ENCODE measurements at regions not wholly inside any gene's neighbourhood (a gene's known extent, or its start where the extent isn't known, plus 50 kb on each side); places are given as distances from the start of the nearest gene placed in this dataset.

DNA sequence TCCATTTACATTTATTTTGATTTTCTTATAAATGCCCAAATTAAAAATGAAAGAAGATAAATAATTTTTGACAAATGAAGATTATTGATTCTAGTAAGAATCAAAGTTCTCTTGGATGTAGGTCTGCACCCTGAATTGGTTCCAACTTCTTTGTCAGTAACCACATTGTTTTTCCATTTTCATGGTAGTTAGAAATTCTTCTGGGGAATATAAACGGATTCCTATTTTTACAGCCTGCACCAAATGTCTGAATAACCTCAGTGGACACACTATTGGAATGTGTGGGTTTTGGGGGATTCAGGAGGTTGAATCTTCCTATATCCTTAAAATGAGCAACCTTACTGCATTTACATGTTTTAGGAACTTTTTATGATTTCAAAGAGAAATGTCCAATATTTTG is 1085.3 kb upstream of the MAP3K7 start:
- no peak for TF ChIP-seq POLR2A (IDR thresholded peaks at IDR 0.05)
- TF ChIP-seq, protein P1, sequence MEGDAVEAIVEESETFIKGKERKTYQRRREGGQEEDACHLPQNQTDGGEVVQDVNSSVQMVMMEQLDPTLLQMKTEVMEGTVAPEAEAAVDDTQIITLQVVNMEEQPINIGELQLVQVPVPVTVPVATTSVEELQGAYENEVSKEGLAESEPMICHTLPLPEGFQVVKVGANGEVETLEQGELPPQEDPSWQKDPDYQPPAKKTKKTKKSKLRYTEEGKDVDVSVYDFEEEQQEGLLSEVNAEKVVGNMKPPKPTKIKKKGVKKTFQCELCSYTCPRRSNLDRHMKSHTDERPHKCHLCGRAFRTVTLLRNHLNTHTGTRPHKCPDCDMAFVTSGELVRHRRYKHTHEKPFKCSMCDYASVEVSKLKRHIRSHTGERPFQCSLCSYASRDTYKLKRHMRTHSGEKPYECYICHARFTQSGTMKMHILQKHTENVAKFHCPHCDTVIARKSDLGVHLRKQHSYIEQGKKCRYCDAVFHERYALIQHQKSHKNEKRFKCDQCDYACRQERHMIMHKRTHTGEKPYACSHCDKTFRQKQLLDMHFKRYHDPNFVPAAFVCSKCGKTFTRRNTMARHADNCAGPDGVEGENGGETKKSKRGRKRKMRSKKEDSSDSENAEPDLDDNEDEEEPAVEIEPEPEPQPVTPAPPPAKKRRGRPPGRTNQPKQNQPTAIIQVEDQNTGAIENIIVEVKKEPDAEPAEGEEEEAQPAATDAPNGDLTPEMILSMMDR (IDR thresholded peaks at IDR 0.05): no peak
- 65 to 73% methylated on average over 1 of the region's 1 CpG for WGBS, 2 donors
- Histone ChIP-seq H3K27me3 (no peaks in the 10 kb centered on the region), H3K9me3 (no peaks in the 10 kb centered on the region), H3K4me3 (replicated peaks in 1 of 3) (no peak overlapping the region), H3K36me3 (no peaks in the 10 kb centered on the region), H3K4me1 (no peaks in the 10 kb centered on the region), H3K27ac (no peak overlapping the region)
- intact Hi-C loops (cut with DNase I): no loop called here
- no peak for DNase-seq

DNA sequence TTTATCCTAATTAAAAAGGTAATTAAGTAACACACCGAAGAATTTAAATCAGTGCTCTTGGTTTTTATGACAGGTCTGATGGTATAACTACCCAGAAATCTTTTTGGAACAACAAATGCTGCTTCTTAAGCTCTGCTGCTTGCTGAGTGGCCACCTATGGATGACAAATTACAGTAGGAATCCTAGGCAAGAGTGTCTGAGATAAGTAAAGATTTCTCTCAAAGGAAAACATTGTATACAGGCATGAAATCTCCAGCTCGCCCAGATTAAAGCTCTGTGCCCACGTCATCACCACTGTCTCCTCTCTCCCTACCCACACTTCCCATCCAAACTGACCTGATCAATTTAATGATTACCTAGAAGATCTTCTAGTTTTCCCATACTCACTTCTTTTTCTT is 1083.0 kb upstream of the MAP3K7 start:
- Histone ChIP-seq H3K27me3 (no peaks in the 10 kb centered on the region), H3K4me3 (replicated peaks in 1 of 3) (no peak overlapping the region), H3K27ac (no peak overlapping the region), H3K9me3 (no peaks in the 10 kb centered on the region), H3K36me3 (no peaks in the 10 kb centered on the region), H3K4me1 (no peaks in the 10 kb centered on the region)
- 65 to 73% methylated on average over 3 of the region's 3 CpGs for WGBS, 2 donors
- intact Hi-C loops (cut with DNase I): no loop called here
- no peak for DNase-seq
- TF ChIP-seq, protein P1 (IDR thresholded peaks at IDR 0.05): no peak
- TF ChIP-seq POLR2A (IDR thresholded peaks at IDR 0.05): no peak

DNA sequence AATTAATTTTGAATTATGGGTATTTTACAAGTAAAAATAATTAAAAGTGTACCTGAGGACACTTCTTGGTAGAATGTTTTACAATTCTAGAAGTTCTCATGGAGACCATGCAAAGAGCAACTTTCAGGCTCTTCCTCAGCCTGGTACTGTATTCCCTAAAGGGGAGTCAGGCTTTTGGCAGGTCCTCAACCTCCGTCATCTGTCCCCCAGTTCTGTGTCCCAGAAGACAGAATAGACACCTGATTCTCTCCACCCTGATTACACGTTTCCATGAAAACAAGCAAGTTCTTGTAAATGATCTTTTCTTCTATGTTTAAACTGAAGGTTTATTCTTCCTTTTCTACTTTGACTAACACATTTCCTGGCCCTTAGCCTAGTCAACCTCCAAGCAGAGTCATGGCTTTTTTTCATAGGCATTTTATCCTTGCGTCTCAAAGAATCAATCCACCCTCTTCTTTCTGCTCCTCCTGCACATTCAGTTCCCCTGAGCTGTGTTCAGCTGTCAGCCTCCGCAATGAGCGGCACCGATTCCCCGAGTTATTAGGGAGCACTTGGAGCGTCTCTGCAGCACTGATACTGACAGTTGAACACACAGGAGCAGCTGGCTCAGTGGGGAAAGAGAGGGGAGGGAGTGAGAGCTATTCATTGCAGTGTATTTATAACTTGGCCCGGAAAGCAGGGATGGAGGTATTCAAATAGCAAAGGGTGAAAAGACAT is 1082.4 kb upstream of the MAP3K7 start:
- Histone ChIP-seq H3K27ac (no peak overlapping the region), H3K36me3 (no peaks in the 10 kb centered on the region), H3K27me3 (no peaks in the 10 kb centered on the region), H3K9me3 (no peaks in the 10 kb centered on the region), H3K4me3 (replicated peaks in 1 of 3) (no peak overlapping the region), H3K4me1 (no peaks in the 10 kb centered on the region)
- no peak for DNase-seq
- intact Hi-C loops (cut with DNase I): no loop called here
- WGBS, 2 donors: 60 to 67% methylated on average over 9 of the region's 9 CpGs
- TF ChIP-seq, protein P1 (IDR thresholded peaks at IDR 0.05): no peak
- TF ChIP-seq POLR2A (IDR thresholded peaks at IDR 0.05): no peak

DNA sequence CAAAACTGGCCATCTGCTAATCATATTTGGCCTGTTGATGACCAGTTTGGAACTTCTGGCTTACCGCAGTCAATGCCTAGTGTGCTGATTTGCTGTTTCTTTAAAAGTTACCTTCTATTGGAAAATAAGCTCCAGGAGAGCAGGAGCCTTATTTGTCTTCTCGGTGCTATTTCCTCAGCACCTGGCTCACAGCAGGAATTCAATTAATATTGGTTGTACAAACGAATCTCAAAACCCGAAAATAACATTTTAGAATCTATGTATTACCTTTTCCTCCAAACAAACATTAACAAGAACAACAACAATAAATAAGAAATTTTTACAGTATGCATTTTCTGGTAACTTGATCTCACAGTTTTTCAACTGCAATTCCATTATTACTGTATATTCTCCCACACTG is 1080.7 kb upstream of the MAP3K7 start:
- Histone ChIP-seq H3K36me3 (no peaks in the 10 kb centered on the region), H3K27me3 (no peaks in the 10 kb centered on the region), H3K27ac (no peak overlapping the region), H3K4me3 (replicated peaks in 1 of 3) (no peak overlapping the region), H3K9me3 (no peaks in the 10 kb centered on the region), H3K4me1 (no peaks in the 10 kb centered on the region)
- TF ChIP-seq POLR2A (IDR thresholded peaks at IDR 0.05): no peak
- TF ChIP-seq, protein P1 (IDR thresholded peaks at IDR 0.05): no peak
- intact Hi-C loops (cut with DNase I): no loop called here
- WGBS, 2 donors: 76 to 78% methylated on average over 4 of the region's 4 CpGs
- no peak for DNase-seq

- DNase-seq: no peak
- H3K27ac ChIP-seq: no peak overlapping the region
- WGBS, 2 donors: 88 to 93% methylated on average over 2 of the region's 2 CpGs
- peaks cover 0 to 8% of the 10 kb centered on the region in 2 donors for H3K4me1 ChIP-seq
- H3K4me3 ChIP-seq (replicated peaks in 1 of 3): no peak overlapping the region
- no peaks in the 10 kb centered on the region for H3K9me3 ChIP-seq
- intact Hi-C loops (cut with DNase I): no loop called here
- H3K36me3 ChIP-seq: no peaks in the 10 kb centered on the region
- no peak for TF ChIP-seq POLR2A (IDR thresholded peaks at IDR 0.05)
- TF ChIP-seq, protein P1 (IDR thresholded peaks at IDR 0.05): no peak
- H3K27me3 ChIP-seq: no peaks in the 10 kb centered on the region
Measured at GRCh38 chr6:91664327-91664959, 1077.6 kb upstream of the MAP3K7 start.

Measured in thyroid gland (tissue), 4 donors.